Pancreas (tissue), 10 donors: ENCODE measurements at regions not wholly inside any gene's neighbourhood (a gene's known extent, or its start where the extent isn't known, plus 50 kb on each side); places are given as distances from the start of the nearest gene placed in this dataset.

Source experiments
- ATAC-seq, 4 donors: fragments of 200-7000 bp; cut with Tn5 transposase; one replicate each; pipeline versions ENCODE4 v1.8.0 to v1.9.1; 2020; ENCODE audit warnings: mild to moderate bottlenecking in 4 of 4, moderate library complexity in 4 of 4
- DNase-seq, 6 donors: peaks; one replicate each; pipeline ENCODE4 v3.0.0-alpha.2; 2020
- FAIRE-seq: peaks from 2 replicates; lab custom pipeline; 2012; peaks lifted over from hg19 to GRCh38; lab: Jason Lieb, UNC
- H3K27ac ChIP-seq, 4 donors: fragments of 200-600 bp; sonication (generic); 1 replicate in 3 of 4; 2 replicates in 1 of 4; pipeline versions ENCODE4 v1.5.0 to v1.8.0; 2020
- H3K27me3 ChIP-seq, 4 donors: fragments of 200-600 bp; one replicate each; pipeline ENCODE4 v1.8.0; 2021
- H3K36me3 ChIP-seq, 3 donors: fragments of 200-600 bp; sonication (generic) in 1 of 3; one replicate each; pipeline versions ENCODE4 v1.5.0 to v1.8.0; 2020 to 2021
- H3K4me1 ChIP-seq, 3 donors: fragments of 200-600 bp; one replicate each; pipeline ENCODE4 v1.8.0; 2021
- H3K4me3 ChIP-seq, 4 donors: fragments of 200-600 bp; sonication (generic) in 2 of 4; one replicate each; pipeline versions ENCODE4 v1.5.0 to v1.8.0; 2020 to 2021
- H3K9me3 ChIP-seq, 4 donors: fragments of 200-600 bp; one replicate each; pipeline ENCODE4 v1.8.0; 2021
- WGBS, 2 donors: extraction: QIAGEN DNeasy Blood & Tissue Kit; methylation state at CpG; one replicate each; pipeline ENCODE4 v1.1.7; 2013; 5-methylcytosine and 5-hydroxymethylcytosine counted together
- intact Hi-C, 3 donors: fragments of 100-400 bp; cut with DNase I; formaldehyde crosslinking; loops; one replicate each; pipeline versions ENCODE4 v1.11.1 to v1.14.2; 2022
- TF ChIP-seq, protein P1 (sequence below), 4 donors: fragments of 200-600 bp; sonication (generic) in 3 of 4; IDR thresholded peaks; one replicate each; pipeline versions ENCODE4 v1.5.0 to v1.8.0; 2021; ENCODE audit warnings: antibody characterized with exemption in 4 of 4
- donor health status: healthy with polysubstance abuse.
- donor health status: DM: no; HTN: no; CAD: no; lungs with moderate emphysema.
- donor health status: DM: no; HTN: no; CAD: no.
- donor health status: control.
- donor health status: control.
- donor health status: Bipolar disorder and iron deficiency.
- donor health status: DM: yes; HTN: yes; CAD: no.
- donor health status: DM: no; HTN: no; CAD: no.
- donor health status: DM: no; HTN: no; CAD: no.
- donor health status: DM: yes; HTN: yes; CAD: no.

DNA sequence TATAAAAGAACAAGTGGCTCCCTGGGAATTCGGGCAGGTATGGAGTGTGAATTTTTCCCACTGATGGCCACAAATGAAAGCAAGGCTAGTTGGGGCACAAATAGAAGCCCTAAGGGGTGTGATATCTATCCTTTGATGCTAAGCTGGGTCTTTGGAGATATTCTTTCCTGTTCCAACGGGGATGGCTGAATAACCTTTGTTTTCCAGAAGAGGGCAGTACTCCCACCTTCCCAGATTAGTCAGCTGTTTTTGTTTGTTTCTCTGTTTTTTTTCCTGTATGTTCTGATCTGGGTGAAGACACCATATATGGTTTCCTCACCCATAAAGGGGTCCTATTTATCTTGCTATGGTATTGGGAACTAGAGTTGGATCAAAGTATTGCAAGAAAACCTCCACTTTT is 947.7 kb upstream of the SORCS1 start:
- ATAC-seq (no peak), FAIRE-seq (no peak), DNase-seq (no peak)
- Histone ChIP-seq H3K9me3 (no peaks in the 10 kb centered on the region), H3K27me3 (no peaks in the 10 kb centered on the region), H3K36me3 (no peaks in the 10 kb centered on the region), H3K27ac (no peak overlapping the region), H3K4me1 (no peaks in the 10 kb centered on the region), H3K4me3 (no peak overlapping the region)
- WGBS, 2 donors = 29 to 42% methylated on average over 2 of the region's 2 CpGs
- TF ChIP-seq, protein P1, sequence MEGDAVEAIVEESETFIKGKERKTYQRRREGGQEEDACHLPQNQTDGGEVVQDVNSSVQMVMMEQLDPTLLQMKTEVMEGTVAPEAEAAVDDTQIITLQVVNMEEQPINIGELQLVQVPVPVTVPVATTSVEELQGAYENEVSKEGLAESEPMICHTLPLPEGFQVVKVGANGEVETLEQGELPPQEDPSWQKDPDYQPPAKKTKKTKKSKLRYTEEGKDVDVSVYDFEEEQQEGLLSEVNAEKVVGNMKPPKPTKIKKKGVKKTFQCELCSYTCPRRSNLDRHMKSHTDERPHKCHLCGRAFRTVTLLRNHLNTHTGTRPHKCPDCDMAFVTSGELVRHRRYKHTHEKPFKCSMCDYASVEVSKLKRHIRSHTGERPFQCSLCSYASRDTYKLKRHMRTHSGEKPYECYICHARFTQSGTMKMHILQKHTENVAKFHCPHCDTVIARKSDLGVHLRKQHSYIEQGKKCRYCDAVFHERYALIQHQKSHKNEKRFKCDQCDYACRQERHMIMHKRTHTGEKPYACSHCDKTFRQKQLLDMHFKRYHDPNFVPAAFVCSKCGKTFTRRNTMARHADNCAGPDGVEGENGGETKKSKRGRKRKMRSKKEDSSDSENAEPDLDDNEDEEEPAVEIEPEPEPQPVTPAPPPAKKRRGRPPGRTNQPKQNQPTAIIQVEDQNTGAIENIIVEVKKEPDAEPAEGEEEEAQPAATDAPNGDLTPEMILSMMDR (IDR thresholded peaks at IDR 0.05) = no peak
- intact Hi-C loops = no loop called here

DNA sequence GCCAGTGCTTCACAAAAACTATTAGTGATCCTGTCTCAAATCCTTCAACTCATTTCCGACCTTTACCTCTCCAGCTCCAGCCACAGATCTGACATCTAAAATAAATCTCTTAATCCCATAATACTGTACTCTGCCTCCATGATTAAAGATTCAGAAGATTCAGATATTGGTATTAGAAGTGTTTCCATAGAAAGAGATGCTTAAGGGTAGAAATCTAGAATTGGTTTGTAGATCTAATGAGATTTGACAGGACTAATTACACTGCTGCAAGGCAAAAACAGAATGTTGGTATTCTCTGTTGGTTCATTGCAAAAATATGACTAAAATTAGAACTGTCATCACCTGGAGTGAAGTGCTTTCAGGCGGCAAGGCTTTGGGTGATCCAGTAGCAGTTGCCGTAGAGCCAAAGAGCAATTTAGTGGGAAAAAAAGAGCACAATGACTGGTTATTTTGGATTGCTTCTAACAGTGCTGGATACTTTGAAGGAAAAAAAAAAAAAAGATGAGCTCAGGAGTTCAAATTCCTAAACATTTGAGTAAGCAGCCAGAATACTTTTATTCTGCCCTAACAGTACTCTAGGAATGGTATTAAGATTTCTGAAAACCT is 940.1 kb upstream of the SORCS1 start:
- WGBS, 2 donors = 71 to 78% methylated on average over 3 of the region's 3 CpGs
- no peak for ATAC-seq
- intact Hi-C loops = no loop called here

GRCh38 chr10:108097258-108097657 is 932.8 kb upstream of the SORCS1 start:
- no peaks in the 10 kb centered on the region for H3K9me3 ChIP-seq
- no peak overlapping the region for H3K27ac ChIP-seq
- H3K4me3 ChIP-seq = no peak overlapping the region
- FAIRE-seq (no peak), ATAC-seq (no peak), DNase-seq (peak in 1 of 6 donors; percentile 23)
- no peaks in the 10 kb centered on the region for H3K27me3 ChIP-seq
- 71 to 80% methylated on average over 4 of the region's 4 CpGs for WGBS, 2 donors
- no peaks in the 10 kb centered on the region for H3K4me1 ChIP-seq
- TF ChIP-seq, protein P1 (IDR thresholded peaks at IDR 0.05) = no peak
- intact Hi-C loops = no loop called here
- H3K36me3 ChIP-seq = no peaks in the 10 kb centered on the region

More for the DNA sequence above, 940.1 kb upstream of the SORCS1 start:
- no peaks in the 10 kb centered on the region for H3K36me3 ChIP-seq
- FAIRE-seq = no peak
- H3K27me3 ChIP-seq = no peaks in the 10 kb centered on the region
- TF ChIP-seq, protein P1 (IDR thresholded peaks at IDR 0.05) = no peak
- H3K4me1 ChIP-seq = no peaks in the 10 kb centered on the region
- DNase-seq = no peak
- H3K4me3 ChIP-seq = no peak overlapping the region
- no peaks in the 10 kb centered on the region for H3K9me3 ChIP-seq
- H3K27ac ChIP-seq = no peak overlapping the region

- Histone ChIP-seq H3K9me3 (no peaks in the 10 kb centered on the region), H3K36me3 (no peaks in the 10 kb centered on the region), H3K27me3 (no peaks in the 10 kb centered on the region), H3K4me3 (no peak overlapping the region), H3K4me1 (no peaks in the 10 kb centered on the region), H3K27ac (no peak overlapping the region)
- WGBS, 2 donors = 70 to 83% methylated on average over 7 of the region's 7 CpGs
- DNase-seq = peak in 2 of 6 donors; percentile 20 to 28
- intact Hi-C loops = no loop called here
- FAIRE-seq = no peak
- TF ChIP-seq, protein P1 (IDR thresholded peaks at IDR 0.05) = no peak
- peak in 1 of 4 donors; percentile 12 for ATAC-seq
These were observed 931.7 kb upstream of the SORCS1 start for GRCh38 chr10:108095932-108096925.
